Right lobe of liver (tissue), 4 donors: ENCODE measurements at regions not wholly inside any gene's neighbourhood (a gene's known extent, or its start where the extent isn't known, plus 50 kb on each side); places are given as distances from the start of the nearest gene placed in this dataset.

Experiments
- POLR2A ChIP-seq: fragments of 450-650 bp; IDR thresholded peaks from one replicate; pipeline ENCODE4 v1.6.1; 2017; ENCODE audit warnings: antibody characterized with exemption, mild to moderate bottlenecking
- TF ChIP-seq, protein P1 (sequence below), 4 donors: fragments of 200-600 bp in 3 of 4; fragments of 450-650 bp in 1 of 4; IDR thresholded peaks; one replicate each; pipeline versions ENCODE4 v1.5.1 to v1.8.0; 2016 to 2022; ENCODE audit warnings: antibody characterized with exemption in 4 of 4, mild to moderate bottlenecking in 2 of 4
- donor health status: DM: no; HTN: no; CAD: no.
- donor health status: DM: no; HTN: no; CAD: no.
- donor health status: DM: no; HTN: yes; CAD: no.

DNA sequence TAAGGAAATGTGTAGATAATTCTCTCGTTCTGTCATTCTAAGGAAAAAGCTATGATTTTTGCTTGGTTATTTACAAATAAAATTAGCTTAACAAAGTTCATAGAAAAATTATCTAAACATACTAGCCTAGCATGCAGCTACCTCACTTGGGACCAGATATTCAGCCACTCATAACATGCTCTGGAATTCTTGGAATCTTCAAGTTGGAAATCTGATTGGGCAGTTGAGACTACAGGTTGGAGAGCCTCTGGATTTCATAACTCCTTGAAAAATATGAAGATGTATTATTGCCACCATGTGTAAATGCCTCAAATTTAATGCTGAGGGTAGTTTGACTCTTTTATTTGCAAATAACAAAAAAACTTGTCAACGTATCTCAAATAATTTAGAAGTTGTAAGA, 132.2 kb upstream of the GULP1 start:
- TF ChIP-seq, protein P1, sequence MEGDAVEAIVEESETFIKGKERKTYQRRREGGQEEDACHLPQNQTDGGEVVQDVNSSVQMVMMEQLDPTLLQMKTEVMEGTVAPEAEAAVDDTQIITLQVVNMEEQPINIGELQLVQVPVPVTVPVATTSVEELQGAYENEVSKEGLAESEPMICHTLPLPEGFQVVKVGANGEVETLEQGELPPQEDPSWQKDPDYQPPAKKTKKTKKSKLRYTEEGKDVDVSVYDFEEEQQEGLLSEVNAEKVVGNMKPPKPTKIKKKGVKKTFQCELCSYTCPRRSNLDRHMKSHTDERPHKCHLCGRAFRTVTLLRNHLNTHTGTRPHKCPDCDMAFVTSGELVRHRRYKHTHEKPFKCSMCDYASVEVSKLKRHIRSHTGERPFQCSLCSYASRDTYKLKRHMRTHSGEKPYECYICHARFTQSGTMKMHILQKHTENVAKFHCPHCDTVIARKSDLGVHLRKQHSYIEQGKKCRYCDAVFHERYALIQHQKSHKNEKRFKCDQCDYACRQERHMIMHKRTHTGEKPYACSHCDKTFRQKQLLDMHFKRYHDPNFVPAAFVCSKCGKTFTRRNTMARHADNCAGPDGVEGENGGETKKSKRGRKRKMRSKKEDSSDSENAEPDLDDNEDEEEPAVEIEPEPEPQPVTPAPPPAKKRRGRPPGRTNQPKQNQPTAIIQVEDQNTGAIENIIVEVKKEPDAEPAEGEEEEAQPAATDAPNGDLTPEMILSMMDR (IDR thresholded peaks at IDR 0.05) = no peak
- TF ChIP-seq POLR2A = no peak
